ENCODE measurements at regions not wholly inside any gene's neighbourhood (a gene's known extent, or its start where the extent isn't known, plus 50 kb on each side); places are given as distances from the start of the nearest gene placed in this dataset.

- TF ChIP-seq BHLHE40 (IDR thresholded peaks at IDR 0.05; ENCODE audit: low read depth, low read length), result no peak
- TF ChIP-seq, protein P1, sequence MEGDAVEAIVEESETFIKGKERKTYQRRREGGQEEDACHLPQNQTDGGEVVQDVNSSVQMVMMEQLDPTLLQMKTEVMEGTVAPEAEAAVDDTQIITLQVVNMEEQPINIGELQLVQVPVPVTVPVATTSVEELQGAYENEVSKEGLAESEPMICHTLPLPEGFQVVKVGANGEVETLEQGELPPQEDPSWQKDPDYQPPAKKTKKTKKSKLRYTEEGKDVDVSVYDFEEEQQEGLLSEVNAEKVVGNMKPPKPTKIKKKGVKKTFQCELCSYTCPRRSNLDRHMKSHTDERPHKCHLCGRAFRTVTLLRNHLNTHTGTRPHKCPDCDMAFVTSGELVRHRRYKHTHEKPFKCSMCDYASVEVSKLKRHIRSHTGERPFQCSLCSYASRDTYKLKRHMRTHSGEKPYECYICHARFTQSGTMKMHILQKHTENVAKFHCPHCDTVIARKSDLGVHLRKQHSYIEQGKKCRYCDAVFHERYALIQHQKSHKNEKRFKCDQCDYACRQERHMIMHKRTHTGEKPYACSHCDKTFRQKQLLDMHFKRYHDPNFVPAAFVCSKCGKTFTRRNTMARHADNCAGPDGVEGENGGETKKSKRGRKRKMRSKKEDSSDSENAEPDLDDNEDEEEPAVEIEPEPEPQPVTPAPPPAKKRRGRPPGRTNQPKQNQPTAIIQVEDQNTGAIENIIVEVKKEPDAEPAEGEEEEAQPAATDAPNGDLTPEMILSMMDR (conservative IDR thresholded peaks at IDR 0.05; ENCODE audit: low read depth, low read length), result no peak
- TF ChIP-seq, protein P2, sequence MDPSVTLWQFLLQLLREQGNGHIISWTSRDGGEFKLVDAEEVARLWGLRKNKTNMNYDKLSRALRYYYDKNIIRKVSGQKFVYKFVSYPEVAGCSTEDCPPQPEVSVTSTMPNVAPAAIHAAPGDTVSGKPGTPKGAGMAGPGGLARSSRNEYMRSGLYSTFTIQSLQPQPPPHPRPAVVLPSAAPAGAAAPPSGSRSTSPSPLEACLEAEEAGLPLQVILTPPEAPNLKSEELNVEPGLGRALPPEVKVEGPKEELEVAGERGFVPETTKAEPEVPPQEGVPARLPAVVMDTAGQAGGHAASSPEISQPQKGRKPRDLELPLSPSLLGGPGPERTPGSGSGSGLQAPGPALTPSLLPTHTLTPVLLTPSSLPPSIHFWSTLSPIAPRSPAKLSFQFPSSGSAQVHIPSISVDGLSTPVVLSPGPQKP (IDR thresholded peaks at IDR 0.05; ENCODE audit: borderline replicate concordance, low read depth, low read length), result no peak
- no peak for TF ChIP-seq RAD21 (IDR thresholded peaks at IDR 0.05; ENCODE audit: low read length)
- TF ChIP-seq MXI1 (IDR thresholded peaks at IDR 0.05; ENCODE audit: borderline replicate concordance, low read depth, low read length), result no peak
- no peak for TF ChIP-seq POLR2A (IDR thresholded peaks at IDR 0.05; ENCODE audit: low read depth, low read length)
- no peak for TF ChIP-seq RCOR1 (IDR thresholded peaks at IDR 0.05; ENCODE audit: insufficient replicate concordance, low read length)
Measured at GRCh38 chr6:167650730-167651317, 175.9 kb upstream of the AFDN start.

Measured in IMR-90 (cell line).